ENCODE measurements at regions not wholly inside any gene's neighbourhood (a gene's known extent, or its start where the extent isn't known, plus 50 kb on each side); places are given as distances from the start of the nearest gene placed in this dataset.
"Not testable (repeated sequence)": the region's sequence is repeated elsewhere in the genome, so short reads cannot be mapped to it uniquely, and the experiment has no call there.

GRCh38 chr10:3876350-3876962 lies 91.4 kb upstream of the KLF6 start:
- H2AFZ ChIP-seq: no peak overlapping the region
- H3K27me3 ChIP-seq (ENCODE audit: insufficient read depth, low read depth): no peaks in the 10 kb centered on the region
- no peaks in the 10 kb centered on the region for H3K36me3 ChIP-seq (ENCODE audit: low read depth)
- ChIA-PET CTCF (interaction anchor here (0.7 kb wide), 1 partner anchor 14 kb away, joined by 5 read pairs; no protein-coding TSS in a partner anchor), POLR2A (ENCODE audit: unreplicated experiment) (interaction anchor here (0.5 kb wide), 1 partner anchor 91 kb away, joined by 4 read pairs; the partner anchor contains the start of gene KLF6)
- no peak overlapping the region for H3K4me3 ChIP-seq
- TF ChIP-seq EZH2 (IDR thresholded peaks at IDR 0.05; ENCODE audit: low read depth) (no peak), CTCF (conservative IDR thresholded peaks at IDR 0.05) (no peak)
- no peak overlapping the region for H3K27ac ChIP-seq
- no TSS peak for BruUV-seq (replicated peaks)
- no peaks in the 10 kb centered on the region for H3K9me3 ChIP-seq (ENCODE audit: insufficient read depth, low read depth)
- no peak overlapping the region for H3K4me2 ChIP-seq
- H4K20me1 ChIP-seq (ENCODE audit: insufficient read depth): no peaks in the 10 kb centered on the region
- no peak for DNase-seq
- no peaks in the 10 kb centered on the region for H3K79me2 ChIP-seq (ENCODE audit: low read depth)
- intact Hi-C loops (cut with micrococcal nuclease; ENCODE audit: unreplicated experiment): no loop called here
- H3F3A ChIP-seq (ENCODE audit: insufficient read depth, low read depth): no peaks in the 10 kb centered on the region
- H3K4me1 ChIP-seq (replicated peaks; ENCODE audit: insufficient read depth): peaks cover 6% of the 10 kb centered on the region
- no peaks in the 10 kb centered on the region for H3K9me2 ChIP-seq (ENCODE audit: insufficient read depth)

- no TSS peak for BruUV-seq (replicated peaks)
- Histone ChIP-seq H3K27me3 (ENCODE audit: insufficient read depth, low read depth) (no peaks in the 10 kb centered on the region), H3K4me2 (no peak overlapping the region), H3F3A (ENCODE audit: insufficient read depth, low read depth) (no peaks in the 10 kb centered on the region), H3K36me3 (ENCODE audit: low read depth) (no peaks in the 10 kb centered on the region), H3K79me2 (ENCODE audit: low read depth) (no peaks in the 10 kb centered on the region), H4K20me1 (ENCODE audit: insufficient read depth) (no peaks in the 10 kb centered on the region), H2AFZ (no peak overlapping the region), H3K4me3 (no peak overlapping the region), H3K4me1 (replicated peaks; ENCODE audit: insufficient read depth) (no peaks in the 10 kb centered on the region; the same call in 1 of the 2 replicates), H3K9me2 (ENCODE audit: insufficient read depth) (no peaks in the 10 kb centered on the region), H3K9me3 (ENCODE audit: insufficient read depth, low read depth) (no peaks in the 10 kb centered on the region), H3K27ac (no peak overlapping the region)
- POLR2A ChIA-PET (ENCODE audit: unreplicated experiment): interaction anchor here (0.5 kb wide), 1 partner anchor 91 kb away, joined by 4 read pairs; the partner anchor contains the start of gene KLF6
- no peak for DNase-seq
- TF ChIP-seq CTCF (conservative IDR thresholded peaks at IDR 0.05) (no peak), EZH2 (IDR thresholded peaks at IDR 0.05; ENCODE audit: low read depth) (no peak)
- intact Hi-C loops (cut with micrococcal nuclease; ENCODE audit: unreplicated experiment): no loop called here
- CTCF ChIA-PET: no interaction called here
Observed at GRCh38 chr10:3875842-3876235, 90.8 kb upstream of the KLF6 start.

GRCh38 chr10:3874990-3875841 lies 90.2 kb upstream of the KLF6 start:
- ChIA-PET CTCF (no interaction called here), POLR2A (ENCODE audit: unreplicated experiment) (interaction anchor here (0.5 kb wide), 1 partner anchor 90 kb away, joined by 4 read pairs; the partner anchor contains the start of gene KLF6)
- Histone ChIP-seq H3K36me3 (ENCODE audit: low read depth) (no peaks in the 10 kb centered on the region), H3K9me2 (ENCODE audit: insufficient read depth) (no peaks in the 10 kb centered on the region), H3K4me2 (no peak overlapping the region), H3K27ac (no peak overlapping the region), H4K20me1 (ENCODE audit: insufficient read depth) (no peaks in the 10 kb centered on the region), H3K9me3 (ENCODE audit: insufficient read depth, low read depth) (no peaks in the 10 kb centered on the region), H3K4me1 (replicated peaks; ENCODE audit: insufficient read depth) (no peaks in the 10 kb centered on the region; the same call in 1 of the 2 replicates), H3K27me3 (ENCODE audit: insufficient read depth, low read depth) (no peaks in the 10 kb centered on the region), H3K79me2 (ENCODE audit: low read depth) (no peaks in the 10 kb centered on the region), H3K4me3 (no peak overlapping the region), H3F3A (ENCODE audit: insufficient read depth, low read depth) (no peaks in the 10 kb centered on the region), H2AFZ (no peak overlapping the region)
- no peak for DNase-seq
- BruUV-seq (replicated peaks): no TSS peak
- intact Hi-C loops (cut with micrococcal nuclease; ENCODE audit: unreplicated experiment): no loop called here
- no peak for TF ChIP-seq CTCF (conservative IDR thresholded peaks at IDR 0.05)
- TF ChIP-seq EZH2 (IDR thresholded peaks at IDR 0.05; ENCODE audit: low read depth): no peak

GRCh38 chr10:3874610-3874989 lies 89.6 kb upstream of the KLF6 start:
- BruUV-seq (replicated peaks); H3K79me2 ChIP-seq (ENCODE audit: low read depth); H3K9me2 ChIP-seq (ENCODE audit: insufficient read depth); POLR2A ChIA-PET (ENCODE audit: unreplicated experiment); H3K27me3 ChIP-seq (ENCODE audit: insufficient read depth, low read depth); H3F3A ChIP-seq (ENCODE audit: insufficient read depth, low read depth); H3K27ac ChIP-seq; H3K4me1 ChIP-seq (replicated peaks; ENCODE audit: insufficient read depth); H3K4me3 ChIP-seq; H3K4me2 ChIP-seq; H2AFZ ChIP-seq; DNase-seq; H3K36me3 ChIP-seq (ENCODE audit: low read depth); intact Hi-C loops (cut with micrococcal nuclease; ENCODE audit: unreplicated experiment); H3K9me3 ChIP-seq (ENCODE audit: insufficient read depth, low read depth); H4K20me1 ChIP-seq (ENCODE audit: insufficient read depth); CTCF ChIA-PET: not testable (repeated sequence)
